ENCODE measurements at regions not wholly inside any gene's neighbourhood (a gene's known extent, or its start where the extent isn't known, plus 50 kb on each side); places are given as distances from the start of the nearest gene placed in this dataset.

- Histone ChIP-seq H3K9me3 (ENCODE audit: control insufficient read depth, insufficient read depth, low read depth, low read length) (no peaks in the 10 kb centered on the region), H3K27me3 (ENCODE audit: control insufficient read depth, insufficient read depth, low read length) (no peaks in the 10 kb centered on the region), H3K4me1 (ENCODE audit: control insufficient read depth, insufficient read depth, low read length) (no peaks in the 10 kb centered on the region), H3K36me3 (ENCODE audit: control insufficient read depth, insufficient read depth, low read length) (no peaks in the 10 kb centered on the region), H3K4me3 (ENCODE audit: low read depth in 2 of 2, low read length in 2 of 2) (no peak overlapping the region), H3K27ac (ENCODE audit: low read length) (no peak overlapping the region)
- ChIA-PET CTCF (no interaction called here), POLR2A (no interaction called here)
- BruUV-seq (replicated peaks), result no TSS peak
- intact Hi-C loops (cut with micrococcal nuclease; ENCODE audit: unreplicated experiment), result no loop called here
- no peak for DNase-seq (ENCODE audit: low read depth, low spot score)
- in situ Hi-C loops (cut with HindIII; ENCODE audit: low pct_unique_long_range_greater_than_20kb, low sequenced_read_pairs), result no loop called here
- ATAC-seq, result no peak
- TF ChIP-seq SIN3A (IDR thresholded peaks at IDR 0.05; ENCODE audit: borderline replicate concordance, insufficient read depth, low read depth, low read length) (no peak), REST (IDR thresholded peaks at IDR 0.05; ENCODE audit: insufficient read depth in 1 of 2, low read depth in 2 of 2, low read length in 1 of 2) (no peak)
Observed at GRCh38 chr6:81802356-81802755, 49.9 kb upstream of the TENT5A start.

Data from Panc1 (cell line).